ENCODE measurements at regions not wholly inside any gene's neighbourhood (a gene's known extent, or its start where the extent isn't known, plus 50 kb on each side); places are given as distances from the start of the nearest gene placed in this dataset.

- TF ChIP-seq CTCF (IDR thresholded peaks at IDR 0.05): no peak
- H3K4me3 ChIP-seq: no peak overlapping the region
- no peak for DNase-seq (ENCODE audit: low spot score)
- H3K27ac ChIP-seq: no peak overlapping the region
Measured at GRCh38 chr12:93288626-93289025, 89.1 kb upstream of the NUDT4 start.

GRCh38 chr12:93290391-93290790, 87.3 kb upstream of the NUDT4 start:
- H3K4me3 ChIP-seq: no peak overlapping the region
- TF ChIP-seq CTCF (IDR thresholded peaks at IDR 0.05): no peak
- no peak for DNase-seq (ENCODE audit: low spot score)

GRCh38 chr12:93292213-93292612, 85.5 kb upstream of the NUDT4 start:
- no peak for DNase-seq (ENCODE audit: low spot score)
- Histone ChIP-seq H3K4me3 (no peak overlapping the region), H3K27ac (no peak overlapping the region)
- no peak for TF ChIP-seq CTCF (IDR thresholded peaks at IDR 0.05)

More at GRCh38 chr12:93290391-93290790, 87.3 kb upstream of the NUDT4 start:
- H3K27ac ChIP-seq: no peak overlapping the region

GRCh38 chr12:93292731-93293566, 84.8 kb upstream of the NUDT4 start:
- no peak overlapping the region for H3K4me3 ChIP-seq
- no peak for TF ChIP-seq CTCF (IDR thresholded peaks at IDR 0.05)
- DNase-seq (ENCODE audit: low spot score): no peak
- no peak overlapping the region for H3K27ac ChIP-seq

GRCh38 chr12:93297032-93297431, 80.7 kb upstream of the NUDT4 start:
- DNase-seq (ENCODE audit: low spot score): no peak
- TF ChIP-seq CTCF (IDR thresholded peaks at IDR 0.05): no peak
- H3K27ac ChIP-seq: no peak overlapping the region
- no peak overlapping the region for H3K4me3 ChIP-seq

- no peak overlapping the region for H3K4me3 ChIP-seq
- no peak for TF ChIP-seq CTCF (IDR thresholded peaks at IDR 0.05)
- H3K27ac ChIP-seq: no peak overlapping the region
- DNase-seq (ENCODE audit: low spot score): no peak
Measured at GRCh38 chr12:93297536-93297935, 80.2 kb upstream of the NUDT4 start.

- Histone ChIP-seq H3K27ac (no peak overlapping the region), H3K4me3 (no peak overlapping the region)
- DNase-seq (ENCODE audit: low spot score): no peak
- TF ChIP-seq CTCF (IDR thresholded peaks at IDR 0.05): no peak
Measured at GRCh38 chr12:93299262-93299846, 78.4 kb upstream of the NUDT4 start.
